HG02840 (cell line): ENCODE measurements at regions not wholly inside any gene's neighbourhood (a gene's known extent, or its start where the extent isn't known, plus 50 kb on each side); places are given as distances from the start of the nearest gene placed in this dataset.
"Not testable (repeated sequence)": the region's sequence is repeated elsewhere in the genome, so short reads cannot be mapped to it uniquely, and the experiment has no call there.

Experiments
- ATAC-seq: cut with Tn5 transposase; IDR thresholded peaks from one replicate; pipeline ENCODE4 v1.9.1; 2021; ENCODE audit warnings: mild to moderate bottlenecking, moderate library complexity, moderate number of reproducible peaks; ENCODE audit not compliant: unreplicated experiment, low FRiP score

- no peak for ATAC-seq
Measured at GRCh38 chr2:8103085-8103708, 578.7 kb upstream of the ID2 start.

DNA sequence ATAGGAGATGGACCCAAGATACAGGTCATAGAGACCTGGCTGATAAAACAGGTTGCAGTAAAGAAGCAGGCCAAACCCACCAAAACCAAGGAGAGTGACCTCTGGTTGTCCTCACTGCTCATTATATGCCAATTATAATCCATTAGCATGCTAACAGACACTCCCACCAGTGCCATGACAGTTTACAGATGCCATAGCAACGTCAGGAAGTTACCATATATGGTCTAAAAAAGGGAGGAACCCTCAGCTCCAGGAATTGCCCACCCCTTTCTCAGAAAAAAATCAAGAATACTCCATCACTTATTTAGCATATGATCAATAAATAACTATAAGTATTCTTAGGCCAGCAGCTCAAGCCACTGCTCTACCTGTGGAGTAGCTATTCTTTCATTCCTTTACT, 574.7 kb upstream of the ID2 start:
- no peak for ATAC-seq

DNA sequence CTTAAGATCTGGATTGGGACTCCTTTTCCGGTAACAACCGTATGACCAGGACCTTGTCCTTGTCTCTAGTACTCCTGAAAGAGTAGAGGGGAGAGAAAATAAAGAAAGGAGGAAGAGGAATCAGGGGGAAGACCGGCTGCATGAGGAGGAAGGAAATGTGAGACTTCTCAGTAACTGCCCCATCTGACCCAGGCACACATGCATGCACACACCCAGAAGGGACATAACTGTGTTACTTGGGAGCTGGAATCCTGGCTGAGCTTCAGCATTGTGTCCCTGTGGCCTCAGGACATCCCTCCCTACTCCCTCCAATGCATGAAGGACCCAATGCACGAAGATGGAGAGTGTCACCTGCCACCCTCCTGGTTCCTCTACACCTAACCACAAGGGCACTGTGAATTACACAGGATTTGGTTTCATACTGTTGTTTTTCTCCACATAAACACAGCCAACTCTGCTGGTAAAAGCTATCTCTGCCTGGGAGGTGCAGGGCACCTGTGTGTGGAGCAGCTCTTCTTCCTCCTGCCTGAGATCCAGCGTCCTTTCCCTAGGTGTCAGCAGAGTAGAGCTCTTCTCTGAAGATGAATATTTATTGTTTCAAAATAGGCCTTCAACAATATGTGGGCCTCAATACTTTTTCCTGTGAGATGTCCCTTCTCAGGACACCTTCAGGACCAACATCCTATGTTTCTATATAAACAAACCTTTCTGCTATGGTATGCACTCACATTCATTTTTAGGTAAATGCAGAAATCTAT, 574.1 kb upstream of the ID2 start:
- no peak for ATAC-seq

DNA sequence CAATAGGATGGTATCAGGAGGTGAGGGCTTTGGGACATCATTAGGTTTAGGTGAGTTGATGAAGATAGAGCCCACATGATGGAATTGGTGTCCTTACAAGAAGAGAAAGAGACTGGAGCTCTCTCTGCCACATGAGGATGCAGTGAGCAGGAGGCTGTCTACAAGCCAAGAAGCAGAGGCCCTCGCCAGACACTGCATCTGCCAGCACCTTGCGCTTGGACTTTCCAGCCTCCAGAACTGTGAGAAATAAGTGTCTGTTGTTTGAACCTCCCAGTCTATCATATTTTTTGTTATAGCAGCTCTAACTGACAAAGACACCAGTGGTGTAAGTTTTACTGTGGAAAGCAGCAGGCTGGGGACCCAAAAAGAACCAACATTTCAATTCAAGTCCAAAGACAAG, 571.1 kb upstream of the ID2 start:
- no peak for ATAC-seq

GRCh38 chr2:8111193-8111592, 570.7 kb upstream of the ID2 start:
- ATAC-seq = no peak

DNA sequence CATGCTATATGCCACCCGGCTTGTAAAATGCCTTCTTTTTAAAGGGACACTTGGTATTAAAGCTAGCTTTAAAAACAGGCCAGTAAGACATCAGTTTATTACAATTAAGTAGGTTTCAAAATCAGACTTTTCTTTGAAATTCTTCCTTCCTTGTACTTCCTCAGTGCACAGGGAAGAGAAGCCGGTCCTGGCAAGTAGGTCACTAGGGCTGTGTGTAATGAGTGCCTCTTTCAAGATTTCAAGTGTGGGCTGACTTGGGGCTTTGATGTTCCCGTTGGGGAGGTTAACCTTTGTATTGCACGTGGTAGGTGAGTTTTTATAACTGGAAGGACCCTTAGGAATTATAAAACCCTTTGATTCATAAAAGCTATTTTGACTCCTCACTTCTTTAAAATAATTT, 566.4 kb upstream of the ID2 start:
- no peak for ATAC-seq

DNA sequence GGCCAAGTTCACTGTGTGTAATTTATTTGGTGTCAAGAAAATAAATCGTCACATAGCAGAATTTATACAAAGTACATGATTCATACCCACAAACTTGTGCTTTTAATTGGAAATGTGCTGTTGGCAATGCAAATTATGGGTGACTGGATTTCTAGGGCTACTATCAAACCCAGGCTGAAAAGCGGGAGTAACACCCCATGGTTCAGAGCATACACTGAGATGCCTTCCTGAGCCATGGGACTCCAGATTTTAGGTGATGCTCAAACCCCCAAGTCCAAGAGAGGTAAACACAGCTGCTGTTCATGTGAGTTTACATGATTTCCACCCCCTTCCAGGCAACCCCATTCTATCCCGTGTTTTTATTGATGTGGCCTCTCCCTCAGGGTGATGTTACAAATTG, 565.9 kb upstream of the ID2 start:
- ATAC-seq = no peak

GRCh38 chr2:8116661-8117060, 565.2 kb upstream of the ID2 start:
- peak; percentile 92 for ATAC-seq

DNA sequence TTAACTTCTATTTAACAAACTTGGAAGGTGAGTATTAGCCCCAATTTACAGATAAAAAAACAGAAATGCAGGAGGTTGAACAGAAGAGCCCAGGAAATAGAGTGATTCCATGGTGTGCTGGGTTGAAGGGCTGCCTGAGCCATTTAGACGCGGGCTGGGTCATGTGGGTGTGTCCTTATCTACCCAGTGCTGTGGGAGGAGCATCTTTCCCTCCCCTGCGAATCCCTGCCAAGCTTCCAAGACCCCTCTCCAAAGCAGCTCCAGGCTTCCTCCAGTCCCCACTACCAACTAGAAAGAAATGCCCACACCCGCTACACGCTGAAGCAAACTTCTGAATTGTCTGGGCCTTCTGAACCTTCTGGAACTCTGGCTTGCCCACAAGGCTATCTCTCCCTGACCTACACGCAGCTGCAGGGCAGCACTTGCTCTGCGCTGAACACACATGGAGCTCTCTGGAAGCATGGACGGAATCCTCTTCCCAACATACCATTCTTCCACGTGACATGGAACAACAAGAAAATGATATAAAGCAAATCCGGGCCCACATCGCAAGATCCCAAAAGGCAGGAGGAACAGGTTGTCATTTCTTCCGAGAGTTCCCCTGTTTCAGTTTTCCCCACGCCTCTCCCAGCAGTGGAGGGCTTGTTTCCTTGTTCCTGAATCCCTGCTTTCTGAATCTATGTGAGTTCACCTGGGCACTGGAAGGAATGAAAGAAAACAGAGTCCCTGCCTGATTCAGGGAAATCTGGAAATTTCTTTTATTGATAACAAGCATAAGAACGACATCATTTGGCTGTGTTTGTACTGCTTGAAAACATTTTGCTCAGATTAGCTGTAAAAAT, 562.7 kb upstream of the ID2 start:
- ATAC-seq = no peak

- ATAC-seq = no peak
Measured at GRCh38 chr2:8119782-8120505, 561.9 kb upstream of the ID2 start.

DNA sequence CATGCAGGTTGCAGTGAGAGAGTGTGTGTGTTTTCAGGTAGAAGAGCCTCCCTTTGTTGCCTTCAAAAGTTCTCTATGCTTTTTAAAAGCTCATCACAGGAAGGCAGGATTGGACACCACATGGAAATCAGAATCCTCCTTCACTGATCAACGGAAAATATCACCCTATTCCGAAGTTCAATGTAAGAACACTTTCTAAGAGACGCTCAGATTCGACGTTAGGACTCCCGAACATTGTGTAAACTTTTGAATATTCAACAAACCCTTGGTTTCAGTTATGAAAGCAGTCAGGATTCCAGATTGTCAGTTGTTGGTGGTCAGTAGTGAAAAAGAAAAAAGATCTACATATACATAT, 561.4 kb upstream of the ID2 start:
- ATAC-seq = no peak

DNA sequence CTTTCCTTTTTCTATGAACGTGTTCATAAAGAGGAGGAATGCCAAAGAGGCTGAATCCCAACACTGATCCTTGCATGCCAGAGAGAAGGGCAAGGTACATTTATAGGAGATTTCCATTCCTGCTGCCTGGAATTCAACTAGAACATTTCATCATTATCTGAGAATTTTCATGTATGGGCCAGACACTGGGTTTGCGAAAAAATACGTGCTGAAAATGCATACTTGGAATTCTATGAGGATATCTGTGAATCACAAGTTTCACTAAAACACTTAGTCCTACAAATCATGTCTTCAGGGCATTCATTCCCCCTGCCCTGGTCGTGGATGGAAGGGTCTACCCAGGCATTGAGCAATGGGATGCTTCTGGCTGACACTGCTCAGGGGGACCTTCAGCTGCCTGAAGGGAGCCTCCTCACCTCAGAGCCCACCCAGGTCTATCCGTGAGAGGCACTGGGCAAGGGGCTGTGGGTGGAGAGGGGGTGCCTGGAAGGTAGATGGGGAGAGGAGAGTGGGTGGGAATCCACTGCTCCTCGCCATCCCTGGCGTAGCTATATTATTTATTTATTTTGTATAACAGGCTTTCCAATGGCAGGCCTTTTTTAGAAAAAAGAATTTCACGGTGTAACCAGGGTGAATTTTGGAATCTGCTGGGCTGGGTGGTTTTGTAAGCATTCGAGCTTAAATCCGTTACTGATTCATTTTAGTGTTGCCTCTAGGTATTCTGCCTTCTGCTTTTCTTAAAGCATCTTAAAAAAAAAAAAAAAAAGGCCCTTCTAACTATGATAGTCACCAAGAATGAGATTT, 560.6 kb upstream of the ID2 start:
- no peak for ATAC-seq

- ATAC-seq = no peak
Measured at GRCh38 chr2:8121826-8122513, 559.9 kb upstream of the ID2 start.

DNA sequence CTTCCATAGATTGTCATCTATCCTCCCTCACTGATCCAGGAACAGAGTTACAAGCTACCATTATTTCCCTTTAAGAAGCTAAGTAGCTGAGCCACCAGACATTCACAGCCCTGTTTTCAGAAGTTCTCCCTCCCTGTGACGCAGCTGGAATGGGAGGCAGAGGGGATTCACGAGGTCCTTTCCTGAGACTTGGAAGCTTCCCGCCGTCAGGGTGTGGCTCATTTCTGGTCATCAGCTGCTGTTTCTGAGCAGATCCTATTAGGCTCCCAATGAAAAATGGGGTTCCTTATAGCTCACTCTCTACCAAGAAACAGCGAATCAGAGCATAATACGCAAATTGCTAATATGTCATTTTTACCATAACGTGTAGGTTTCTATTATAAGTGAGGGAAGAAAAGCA, 559.3 kb upstream of the ID2 start:
- ATAC-seq = no peak

- no peak for ATAC-seq
Measured at GRCh38 chr2:8123464-8123863, 558.4 kb upstream of the ID2 start.

GRCh38 chr2:8125741-8126711, 555.8 kb upstream of the ID2 start:
- no peak for ATAC-seq

DNA sequence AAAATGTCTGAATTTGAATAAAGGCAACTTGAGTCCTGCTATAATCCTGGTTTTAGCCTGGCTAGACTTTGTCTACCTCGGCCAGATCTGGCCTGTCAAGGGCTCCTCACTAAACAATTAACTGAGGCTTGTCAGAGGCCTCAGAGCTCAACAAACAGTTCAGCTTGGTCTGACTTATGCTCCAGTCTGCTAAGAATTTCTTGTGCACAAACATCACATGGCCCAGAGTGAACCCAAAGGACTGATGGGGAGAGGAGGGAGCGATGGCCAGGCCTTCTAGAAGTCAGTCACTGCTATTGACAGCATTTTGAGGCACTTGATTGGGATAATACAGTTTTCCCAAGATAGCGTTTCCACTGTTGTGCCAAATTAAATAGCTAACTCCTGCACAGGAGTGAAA, 555.1 kb upstream of the ID2 start:
- ATAC-seq = no peak

DNA sequence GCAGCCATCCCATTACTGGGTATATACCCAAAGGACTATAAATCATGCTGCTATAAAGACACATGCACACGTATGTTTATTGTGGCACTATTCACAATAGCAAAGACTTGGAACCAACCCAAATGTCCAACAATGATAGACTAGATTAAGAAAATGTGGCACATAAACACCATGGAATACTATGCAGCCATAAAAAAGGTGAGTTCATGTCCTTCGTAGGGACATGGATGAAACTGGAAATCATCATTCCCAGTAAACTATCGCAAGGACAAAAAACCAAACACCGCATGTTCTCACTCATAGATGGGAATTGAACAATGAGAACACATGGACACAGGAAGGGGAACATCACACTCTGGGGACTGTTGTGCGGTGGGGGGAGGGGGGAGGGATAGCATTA, 550.4 kb upstream of the ID2 start:
- ATAC-seq = not testable (repeated sequence)
